HG03064 (cell line): ENCODE measurements at regions not wholly inside any gene's neighbourhood (a gene's known extent, or its start where the extent isn't known, plus 50 kb on each side); places are given as distances from the start of the nearest gene placed in this dataset.
"Not testable (repeated sequence)": the region's sequence is repeated elsewhere in the genome, so short reads cannot be mapped to it uniquely, and the experiment has no call there.

Experiments used
- ATAC-seq: cut with Tn5 transposase; IDR thresholded peaks from one replicate; pipeline ENCODE4 v1.9.1; 2021; ENCODE audit warnings: low read depth; ENCODE audit not compliant: unreplicated experiment

DNA sequence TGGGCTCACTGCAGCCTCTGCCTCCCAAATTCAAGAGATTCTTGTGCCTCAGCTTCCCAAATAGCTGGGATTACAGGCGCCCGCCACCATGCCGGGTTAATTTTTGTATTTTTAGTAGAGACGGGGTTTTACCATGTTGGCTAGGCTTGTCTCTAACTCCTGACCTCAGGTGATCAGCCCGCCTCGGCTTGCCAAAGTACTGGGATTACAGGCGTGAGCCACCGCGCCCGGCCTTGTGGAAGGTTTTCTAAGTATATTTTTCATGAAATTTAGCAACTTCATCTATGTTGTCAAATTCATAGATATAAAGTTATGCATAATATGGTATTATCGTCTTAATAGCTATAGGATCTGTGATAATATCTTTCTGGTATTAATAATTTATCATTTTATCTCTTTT, 275.6 kb upstream of the GRM7 start:
- no peak for ATAC-seq

DNA sequence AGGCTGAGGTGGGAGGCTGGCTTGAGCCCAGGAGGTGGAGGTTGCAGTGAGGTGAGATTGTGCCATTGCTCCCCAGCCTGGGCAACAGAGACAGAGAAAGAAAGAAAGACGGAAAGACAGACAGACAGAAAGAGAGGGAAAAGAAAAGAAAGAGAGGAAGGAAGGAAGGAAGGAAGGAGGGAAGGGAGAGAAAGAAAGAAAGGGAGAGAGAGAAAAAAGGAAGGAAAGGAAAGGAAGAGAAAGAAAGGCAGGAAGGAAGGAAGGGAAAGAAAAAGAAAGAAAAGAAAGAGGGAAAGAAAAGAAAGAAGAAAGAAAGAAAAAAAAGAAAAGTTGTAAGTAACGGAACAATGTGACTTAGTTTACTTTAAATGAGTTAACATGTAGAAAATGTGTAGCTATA, 260.7 kb upstream of the GRM7 start:
- ATAC-seq = no peak

DNA sequence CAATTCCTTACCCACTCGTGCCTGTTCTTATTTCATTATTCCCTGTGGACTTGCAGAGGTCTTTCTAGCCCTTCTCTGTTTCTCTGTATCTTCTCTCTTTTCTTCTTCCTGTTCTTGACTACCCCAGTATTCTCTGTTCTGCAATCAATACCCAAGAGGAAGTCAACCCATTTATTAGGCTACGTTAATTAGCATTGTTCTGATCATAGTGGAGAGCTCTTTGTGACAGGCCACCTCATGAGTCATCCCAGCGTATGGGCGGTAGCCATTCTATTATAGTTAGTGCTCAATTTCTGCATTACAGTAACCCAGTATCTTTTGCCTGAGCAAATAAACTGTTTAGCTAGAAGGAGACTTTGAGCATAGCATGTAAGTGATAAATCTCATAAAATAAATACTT, 259.5 kb upstream of the GRM7 start:
- no peak for ATAC-seq

DNA sequence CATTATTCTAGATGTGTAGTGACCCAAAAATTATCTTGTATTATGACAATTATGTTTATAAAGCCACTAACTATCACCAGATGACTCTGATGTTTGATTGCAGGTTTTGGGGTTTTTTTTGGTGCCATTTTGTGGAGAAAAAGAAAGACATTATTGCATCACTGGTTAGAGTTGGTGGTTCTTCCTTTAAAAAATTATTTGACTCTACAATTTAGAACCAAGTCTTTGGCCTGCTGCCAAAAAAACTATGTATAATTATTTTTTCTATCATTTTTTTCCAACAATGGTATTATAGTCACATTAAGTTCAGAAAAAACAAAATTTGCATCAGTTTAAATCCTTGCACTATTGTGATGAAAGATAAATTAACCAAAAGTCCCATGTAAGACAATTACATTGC, 258.6 kb upstream of the GRM7 start:
- no peak for ATAC-seq

DNA sequence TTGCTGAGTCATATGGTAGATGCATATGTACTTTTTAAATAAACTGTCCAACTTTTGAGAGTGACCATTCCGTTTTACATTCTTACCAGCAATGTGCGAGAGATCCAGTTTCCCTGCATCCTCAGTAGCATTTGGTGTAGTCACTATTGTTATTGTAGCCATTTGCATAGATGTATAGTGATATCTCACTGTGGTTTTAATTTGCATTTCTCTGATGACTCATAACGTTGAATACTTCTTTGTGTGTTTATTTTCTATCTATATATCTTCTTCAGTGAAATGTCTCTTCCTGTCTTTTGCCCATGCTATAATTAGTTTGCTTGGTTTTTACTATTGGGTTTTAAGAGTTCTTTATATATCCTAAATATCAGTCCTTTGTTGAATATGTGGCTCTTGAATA, 255.7 kb upstream of the GRM7 start:
- no peak for ATAC-seq

GRCh38 chr3:6608843-6609242, 252.1 kb upstream of the GRM7 start:
- ATAC-seq = no peak

- no peak for ATAC-seq
These were observed 248.8 kb upstream of the GRM7 start for GRCh38 chr3:6612034-6612616.

GRCh38 chr3:6622260-6622659, 238.7 kb upstream of the GRM7 start:
- no peak for ATAC-seq

- ATAC-seq = no peak
These were observed 238.2 kb upstream of the GRM7 start for GRCh38 chr3:6622712-6623111.

- ATAC-seq = no peak
These were observed 229.5 kb upstream of the GRM7 start for GRCh38 chr3:6631376-6631775.

DNA sequence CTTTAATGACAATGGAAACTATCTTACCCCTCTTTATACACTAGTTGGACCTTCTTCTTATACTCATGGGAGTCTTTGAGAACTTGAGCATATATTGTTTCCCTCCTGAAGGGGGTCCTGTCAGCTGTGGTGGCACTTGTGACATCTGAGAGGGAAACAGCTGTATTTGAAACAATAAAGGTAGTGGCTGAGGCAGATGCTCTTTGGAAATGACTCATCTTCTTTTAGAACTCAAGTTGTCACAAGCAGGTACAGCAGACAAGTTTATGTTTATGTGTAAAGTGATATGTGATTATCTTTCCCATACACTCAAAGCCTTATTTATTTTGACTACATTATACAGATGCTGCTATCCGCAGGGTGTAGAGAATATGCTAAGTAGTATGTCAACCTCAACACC, 220.0 kb upstream of the GRM7 start:
- no peak for ATAC-seq

- ATAC-seq = no peak
These were observed 216.6 kb upstream of the GRM7 start for GRCh38 chr3:6644070-6644929.

GRCh38 chr3:6654670-6655069, 206.2 kb upstream of the GRM7 start:
- no peak for ATAC-seq

- ATAC-seq = no peak
These were observed 205.6 kb upstream of the GRM7 start for GRCh38 chr3:6655275-6655674.

DNA sequence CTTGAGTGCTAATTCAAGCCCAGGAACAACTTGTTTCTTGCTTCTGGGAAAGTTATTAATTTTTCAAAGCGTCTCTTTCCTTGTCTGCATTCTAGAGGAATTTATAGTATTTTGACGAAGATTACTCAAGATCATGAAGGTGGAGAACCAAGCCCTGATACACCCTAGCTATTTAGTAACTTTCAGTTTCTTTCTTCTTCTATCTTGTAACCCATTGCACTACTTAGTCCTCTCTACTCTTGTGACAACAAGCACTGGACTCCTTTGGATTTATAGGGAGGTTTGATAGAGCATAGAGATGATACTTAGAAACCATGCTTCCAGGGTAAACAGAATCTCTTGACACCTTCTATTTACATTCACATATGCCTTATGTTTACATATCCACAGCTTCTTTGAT, 203.3 kb upstream of the GRM7 start:
- ATAC-seq = no peak

DNA sequence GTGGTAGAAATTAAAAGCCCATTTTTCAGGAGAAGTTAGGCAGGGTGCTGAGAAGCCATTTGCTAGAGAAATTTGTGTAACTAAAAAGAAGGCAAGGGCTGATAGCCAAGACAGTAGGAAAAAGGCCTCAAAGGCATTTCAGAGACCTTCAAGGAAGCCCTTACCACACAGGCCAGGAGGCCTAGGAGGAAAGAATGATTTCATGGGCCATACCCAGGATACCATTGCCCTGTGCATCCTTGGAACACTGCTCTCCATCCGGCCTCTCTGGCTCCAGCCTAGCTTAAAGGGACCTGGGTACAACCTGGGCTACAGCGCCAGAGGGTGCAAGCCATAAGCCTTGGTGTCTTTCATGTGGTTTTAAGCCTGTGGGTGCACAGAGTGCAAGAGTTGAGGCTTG, 193.6 kb upstream of the GRM7 start:
- ATAC-seq = no peak

GRCh38 chr3:6671363-6671762, 189.6 kb upstream of the GRM7 start:
- ATAC-seq = no peak

DNA sequence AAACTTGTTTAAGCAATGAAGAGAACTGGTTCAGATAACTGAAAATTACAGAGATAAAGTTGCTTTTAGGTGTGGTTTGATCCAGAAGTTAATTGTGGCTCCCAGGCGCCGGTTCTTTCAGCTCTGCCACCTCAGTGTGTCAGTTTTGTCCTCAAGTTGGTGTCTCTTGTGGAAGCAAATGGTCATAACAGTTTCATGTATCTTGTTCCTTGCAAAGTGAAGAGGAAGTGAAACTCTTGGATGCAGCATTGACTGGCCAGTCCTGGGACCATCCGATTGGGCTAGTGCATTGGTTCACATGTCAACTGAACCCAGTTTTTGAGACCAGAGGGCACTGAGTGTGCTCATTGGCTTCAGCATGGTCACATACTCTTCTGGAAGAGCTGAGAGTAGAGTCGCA, 181.4 kb upstream of the GRM7 start:
- ATAC-seq = no peak

- peak; percentile 86 for ATAC-seq
These were observed 180.7 kb upstream of the GRM7 start for GRCh38 chr3:6680119-6680806.

GRCh38 chr3:6697285-6697684, 163.6 kb upstream of the GRM7 start:
- no peak for ATAC-seq

DNA sequence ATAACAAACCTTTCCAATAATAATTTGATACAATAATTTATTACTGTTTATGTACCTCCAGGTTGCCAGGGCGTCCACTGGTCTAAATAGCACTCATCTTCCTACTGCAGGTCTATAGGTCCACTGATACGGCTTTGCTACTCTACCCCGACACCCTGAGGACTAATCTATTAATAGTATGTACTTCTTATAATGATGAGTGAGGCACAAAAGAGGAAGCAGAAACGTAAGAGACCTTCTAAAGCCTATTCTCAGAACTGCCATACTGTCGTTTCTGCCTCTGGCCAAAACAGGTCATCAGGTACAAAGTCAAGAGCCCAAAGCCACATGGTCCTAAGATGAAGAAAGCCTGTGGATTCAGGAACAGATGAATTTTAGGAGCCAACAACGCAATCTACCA, 163.2 kb upstream of the GRM7 start:
- no peak for ATAC-seq

DNA sequence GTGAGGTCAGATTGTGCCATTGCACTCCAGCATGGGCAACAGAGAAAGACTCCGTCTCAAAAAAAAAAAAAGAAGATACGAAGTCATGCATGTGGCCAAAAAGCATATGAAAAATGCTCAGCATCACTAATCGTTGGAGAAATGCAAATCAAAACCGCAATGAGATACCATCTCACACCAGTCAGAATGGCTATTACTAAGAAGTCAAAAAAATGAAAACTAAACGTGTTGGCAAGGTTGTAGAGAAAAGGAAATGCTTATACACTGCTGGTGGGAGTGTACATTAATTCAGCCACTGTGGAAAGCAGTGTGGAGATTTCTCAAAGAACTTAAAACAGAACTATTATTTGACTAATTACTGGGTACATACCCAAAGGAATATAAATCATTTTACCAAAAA, 156.1 kb upstream of the GRM7 start:
- not testable (repeated sequence) for ATAC-seq
